H9 (cell line): ENCODE measurements at regions not wholly inside any gene's neighbourhood (a gene's known extent, or its start where the extent isn't known, plus 50 kb on each side); places are given as distances from the start of the nearest gene placed in this dataset.

Experiments
- DNase-seq: peaks from one replicate; pipeline ENCODE4 v3.0.0-alpha.2; 2017
- H2AFZ ChIP-seq: one replicate; pipeline ENCODE4 v1.6.1; 2013; ENCODE audit warnings: mild to moderate bottlenecking, low read length, control low read depth, moderate library complexity
- H2AK5ac ChIP-seq: 2 replicates; pipeline ENCODE4 v1.6.1; 2013; ENCODE audit warnings: low read length, control low read depth, mixed read lengths; ENCODE audit not compliant: insufficient read length
- H2BK120ac ChIP-seq: one replicate; pipeline ENCODE4 v1.6.1; 2013; ENCODE audit warnings: low read depth, mild to moderate bottlenecking, low read length, control low read depth, inconsistent platforms; ENCODE audit not compliant: poor library complexity, severe bottlenecking
- H2BK12ac ChIP-seq: 2 replicates; pipeline ENCODE4 v1.6.1; 2013; ENCODE audit warnings: low read length, control low read depth, mixed read lengths, low read depth; ENCODE audit not compliant: insufficient read length
- H2BK15ac ChIP-seq: 2 replicates; pipeline ENCODE4 v1.6.1; 2013; ENCODE audit warnings: low read depth, low read length, control low read depth
- H2BK20ac ChIP-seq: one replicate; pipeline ENCODE4 v1.6.1; 2013; ENCODE audit warnings: low read depth, mild to moderate bottlenecking, low read length, control low read depth, inconsistent platforms; ENCODE audit not compliant: poor library complexity, severe bottlenecking
- H2BK5ac ChIP-seq: 2 replicates; pipeline ENCODE4 v1.6.1; 2013; ENCODE audit warnings: low read length, control low read depth, mixed read lengths; ENCODE audit not compliant: insufficient read length
- H3K14ac ChIP-seq: 2 replicates; pipeline ENCODE4 v1.6.1; 2013; ENCODE audit warnings: low read length, control low read depth; ENCODE audit not compliant: insufficient read depth
- H3K18ac ChIP-seq: 2 replicates; pipeline ENCODE4 v1.6.1; 2013; ENCODE audit warnings: low read depth, mild to moderate bottlenecking, mixed read lengths, low read length, control low read depth; ENCODE audit not compliant: insufficient read length
- H3K23ac ChIP-seq: 2 replicates; pipeline ENCODE4 v1.6.1; 2013; ENCODE audit warnings: low read length, control low read depth, mixed read lengths, low read depth; ENCODE audit not compliant: insufficient read length
- H3K23me2 ChIP-seq: 2 replicates; pipeline ENCODE4 v1.6.1; 2013; ENCODE audit warnings: low read depth, mild to moderate bottlenecking, mixed read lengths, low read length, control low read depth; ENCODE audit not compliant: insufficient read length, poor library complexity, severe bottlenecking
- H3K27ac ChIP-seq: 2 replicates; pipeline ENCODE4 v1.5.1; 2013; ENCODE audit warnings: low read length, control low read depth, mixed read lengths, low read depth; ENCODE audit not compliant: insufficient read length
- H3K27me3 ChIP-seq: 2 replicates; pipeline ENCODE4 v1.6.1; 2013; ENCODE audit warnings: low read length, control low read depth, inconsistent platforms; ENCODE audit not compliant: insufficient read depth
- H3K4ac ChIP-seq: 2 replicates; pipeline ENCODE4 v1.6.1; 2013; ENCODE audit warnings: low read depth, mild to moderate bottlenecking, control low read depth, inconsistent platforms, low read length, moderate library complexity
- H3K4me1 ChIP-seq: 2 replicates; pipeline ENCODE4 v1.6.1; 2013; ENCODE audit warnings: low read length, control low read depth, inconsistent platforms; ENCODE audit not compliant: insufficient read depth
- H3K4me2 ChIP-seq: 2 replicates; pipeline ENCODE4 v1.6.1; 2013; ENCODE audit warnings: low read length, control low read depth, mixed read lengths; ENCODE audit not compliant: insufficient read length, insufficient read depth
- H3K56ac ChIP-seq: 2 replicates; pipeline ENCODE4 v1.6.1; 2013; ENCODE audit warnings: low read depth, mild to moderate bottlenecking, mixed read lengths, low read length, control low read depth; ENCODE audit not compliant: insufficient read length
- H3K79me1 ChIP-seq: 2 replicates; pipeline ENCODE4 v1.6.1; 2013; ENCODE audit warnings: low read depth, mild to moderate bottlenecking, moderate library complexity, low read length, control low read depth, inconsistent platforms; ENCODE audit not compliant: insufficient read depth, poor library complexity, severe bottlenecking
- H3K79me2 ChIP-seq: 2 replicates; pipeline ENCODE4 v1.6.1; 2013; ENCODE audit warnings: low read length, control low read depth, inconsistent platforms; ENCODE audit not compliant: insufficient read depth
- H3K9ac ChIP-seq: 2 replicates; pipeline ENCODE4 v1.6.1; 2013; ENCODE audit warnings: low read length, control low read depth, mixed read lengths; ENCODE audit not compliant: insufficient read length; ENCODE audit errors: extremely low read depth
- H3K9me3 ChIP-seq: one replicate; pipeline ENCODE4 v1.6.1; 2013; ENCODE audit warnings: low read depth, low read length, inconsistent platforms; ENCODE audit not compliant: control insufficient read depth
- H3T11ph ChIP-seq: one replicate; pipeline ENCODE4 v1.6.1; 2013; ENCODE audit warnings: mild to moderate bottlenecking, low read length, control low read depth, inconsistent platforms
- H4K20me1 ChIP-seq: one replicate; pipeline ENCODE4 v1.6.1; 2013; ENCODE audit not compliant: control insufficient read depth, insufficient read length, insufficient read depth
- H4K5ac ChIP-seq: 2 replicates; pipeline ENCODE4 v1.6.1; 2013; ENCODE audit warnings: low read depth, mild to moderate bottlenecking, mixed read lengths, low read length, control low read depth; ENCODE audit not compliant: insufficient read length
- H4K8ac ChIP-seq: replicated peaks from 2 replicates; pipeline ENCODE4 v1.6.1; 2013; ENCODE audit warnings: low read length, control low read depth, mixed read lengths, low read depth; ENCODE audit not compliant: insufficient read length
- H4K91ac ChIP-seq: 2 replicates; pipeline ENCODE4 v1.6.1; 2013; ENCODE audit warnings: low read depth, mild to moderate bottlenecking, moderate library complexity, mixed read lengths, low read length, control low read depth; ENCODE audit not compliant: insufficient read length
- H3K27ac Mint-ChIP-seq, 3 experiments: 2 replicates in 2 of 3; 3 replicates in 1 of 3; pipeline ENCODE4 v1.8.0; 2020 to 2021; ENCODE audit warnings: mixed read lengths in 3 of 3, mild to moderate bottlenecking in 1 of 3, moderate library complexity in 1 of 3
- H3K27me3 Mint-ChIP-seq: 2 replicates; pipeline ENCODE4 v1.8.0; 2021; ENCODE audit warnings: low read depth, mild to moderate bottlenecking, moderate library complexity, mixed read lengths
- H3K36me3 Mint-ChIP-seq, 3 experiments: 2 replicates in 2 of 3; 3 replicates in 1 of 3; pipeline ENCODE4 v1.8.0; 2020 to 2021; ENCODE audit warnings: low read depth in 3 of 3, mixed read lengths in 3 of 3; ENCODE audit not compliant: insufficient read depth in 1 of 3
- H3K4me1 Mint-ChIP-seq, 2 experiments: 2 replicates each; pipeline ENCODE4 v1.8.0; 2020; ENCODE audit warnings: mixed read lengths in 2 of 2
- H3K4me3 Mint-ChIP-seq, 2 experiments: 2 replicates in 1 of 2; 3 replicates in 1 of 2; pipeline ENCODE4 v1.8.0; 2020 to 2021; ENCODE audit warnings: mild to moderate bottlenecking in 2 of 2, mixed read lengths in 2 of 2, moderate library complexity in 1 of 2
- H3K9me3 Mint-ChIP-seq, 2 experiments: 2 replicates in 1 of 2; 3 replicates in 1 of 2; pipeline ENCODE4 v1.8.0; 2020; ENCODE audit warnings: mild to moderate bottlenecking in 2 of 2, mixed read lengths in 2 of 2, moderate library complexity in 1 of 2
- CTCF ChIP-seq: fragments of 200-600 bp; sonication (generic); conservative IDR thresholded peaks from 3 replicates; pipeline ENCODE4 v1.8.0; 2021; ENCODE audit warnings: antibody characterized with exemption, mild to moderate bottlenecking
- WGBS: extraction: QIAGEN DNeasy Blood & Tissue Kit; methylation state at CpG from one replicate; pipeline ENCODE4 v1.1.7; 2013; ENCODE audit warnings: missing lambda C conversion rate, low lambda C conversion rate, mixed read lengths; ENCODE audit not compliant: insufficient read length; ENCODE audit errors: extremely low coverage; 5-methylcytosine and 5-hydroxymethylcytosine counted together

GRCh38 chr4:148778980-148779675 lies 336.9 kb upstream of the NR3C2 start:
- H3K36me3 Mint-ChIP-seq = no peaks in the 10 kb centered on the region
- H3K14ac ChIP-seq = no peak overlapping the region

More at GRCh38 chr4:148778980-148779675, 336.9 kb upstream of the NR3C2 start:
- Histone ChIP-seq H3K9ac (no peak overlapping the region), H2AFZ (no peak overlapping the region), H3K18ac (no peak overlapping the region), H2BK120ac (no peak overlapping the region), H3K79me2 (no peaks in the 10 kb centered on the region), H3K27ac (no peak overlapping the region), H4K5ac (no peak overlapping the region), H3K4ac (no peak overlapping the region), H2BK12ac (no peak overlapping the region), H3K23me2 (no peaks in the 10 kb centered on the region), H3T11ph (no peak overlapping the region), H3K4me2 (no peak overlapping the region), H4K91ac (no peak overlapping the region), H3K56ac (no peak overlapping the region), H3K4me1 (peaks cover 4% of the 10 kb centered on the region; the same call in 1 of the 2 replicates), H3K9me3 (no peaks in the 10 kb centered on the region), H3K23ac (no peak overlapping the region), H2AK5ac (no peak overlapping the region), H2BK20ac (no peak overlapping the region), H2BK15ac (no peak overlapping the region), H4K8ac (no peak overlapping the region), H3K27me3 (no peaks in the 10 kb centered on the region), H3K79me1 (no peaks in the 10 kb centered on the region), H4K20me1 (no peaks in the 10 kb centered on the region), H2BK5ac (no peak overlapping the region)
- no peak for TF ChIP-seq CTCF
- no peak for DNase-seq
- Mint-ChIP-seq H3K9me3 (no peaks in the 10 kb centered on the region), H3K4me3 (no peak overlapping the region), H3K27ac (no peak overlapping the region), H3K27me3 (no peaks in the 10 kb centered on the region), H3K4me1 (peaks cover 15 to 17% of the 10 kb centered on the region in 2 experiments)
- WGBS = no CpG with 5 or more reads among the region's 5 CpGs
